Endothelial cell of umbilical vein (primary cell): ENCODE measurements at regions not wholly inside any gene's neighbourhood (a gene's known extent, or its start where the extent isn't known, plus 50 kb on each side); places are given as distances from the start of the nearest gene placed in this dataset.

Experiments used
- BruUV-seq: library from RNA; stranded (reverse); fragments of 400-500 nt; replicated peaks from 2 replicates; lab custom pipeline; 2021; lab: Mats Ljungman, UMichigan
- CTCF ChIA-PET: fragments of 300-600, 350-600 bp; sonication (Branson Sonifier 250); formaldehyde crosslinking; loops from one replicate; lab custom pipeline; 2021; ENCODE audit warnings: antibody characterized with exemption, inconsistent platforms; lab: Charles Lee
- POLR2A ChIA-PET: fragments of 300-600, 350-600 bp; sonication (Branson Sonifier 250); formaldehyde crosslinking; loops from one replicate; lab custom pipeline; 2021; ENCODE audit warnings: antibody characterized with exemption, inconsistent platforms; lab: Charles Lee
- DNase-seq: peaks from one replicate; pipeline ENCODE4 v3.0.0-alpha.2; 2011; ENCODE audit warnings: low read depth, low spot score
- FAIRE-seq: peaks from 2 replicates; lab custom pipeline; 2011; peaks lifted over from hg19 to GRCh38; lab: Jason Lieb, UNC
- H2AFZ ChIP-seq: 2 replicates; pipeline ENCODE4 v1.6.0; 2012; ENCODE audit warnings: low read depth, low read length, control low read depth, inconsistent platforms
- H3K27ac ChIP-seq: 2 replicates; pipeline ENCODE4 v1.5.1; 2011; ENCODE audit warnings: low read depth, mild to moderate bottlenecking, control low read depth, low read length, moderate library complexity; ENCODE audit not compliant: insufficient read depth
- H3K27me3 ChIP-seq, 2 experiments: 2 replicates each; pipeline versions ENCODE4 v1.6.0 to v1.6.1; 2011; ENCODE audit warnings: low read length in 2 of 2, mixed read lengths in 1 of 2; ENCODE audit not compliant: control insufficient read depth in 2 of 2, insufficient read depth in 2 of 2
- H3K36me3 ChIP-seq, 2 experiments: 2 replicates in 1 of 2; 3 replicates in 1 of 2; pipeline ENCODE4 v1.5.1; 2011; ENCODE audit warnings: low read length in 2 of 2, mild to moderate bottlenecking in 1 of 2, moderate library complexity in 1 of 2; ENCODE audit not compliant: control insufficient read depth in 2 of 2, insufficient read depth in 2 of 2; ENCODE audit errors: extremely low read depth in 1 of 2
- H3K4me1 ChIP-seq: 3 replicates; pipeline ENCODE4 v1.5.1; 2011; ENCODE audit warnings: mild to moderate bottlenecking, low read length; ENCODE audit not compliant: control insufficient read depth, insufficient read depth; ENCODE audit errors: extremely low read depth
- H3K4me2 ChIP-seq: 2 replicates; pipeline ENCODE4 v1.6.1; 2011; ENCODE audit warnings: low read length, control low read depth, mixed read lengths; ENCODE audit not compliant: insufficient read depth
- H3K4me3 ChIP-seq, 3 experiments: fragments of 200-600 bp in 1 of 3; sonication (generic), shearing (Covaris generic) in 1 of 3; replicated peaks in 1 of 3; 2 replicates each; pipeline ENCODE4 v1.5.1; 2011 to 2016; ENCODE audit warnings: control low read depth in 3 of 3, low read length in 3 of 3, mild to moderate bottlenecking in 2 of 3, inconsistent platforms in 1 of 3, low read depth in 1 of 3, moderate library complexity in 1 of 3; ENCODE audit not compliant: insufficient read depth in 1 of 3
- H3K79me2 ChIP-seq: 2 replicates; pipeline ENCODE4 v1.6.0; 2012; ENCODE audit warnings: low read length, inconsistent platforms; ENCODE audit not compliant: control insufficient read depth, insufficient read depth
- H3K9ac ChIP-seq: replicated peaks from 2 replicates; pipeline ENCODE3; 2011; ENCODE audit warnings: low read length, control low read depth; ENCODE audit not compliant: insufficient read depth; ENCODE audit errors: extremely low read depth
- H3K9me1 ChIP-seq: replicated peaks from 3 replicates; pipeline ENCODE4 v1.6.0; 2011; ENCODE audit warnings: mild to moderate bottlenecking, low read length; ENCODE audit not compliant: control insufficient read depth, insufficient read depth; ENCODE audit errors: extremely low read depth
- H3K9me3 ChIP-seq: replicated peaks from 2 replicates; pipeline ENCODE4 v1.5.1; 2012; ENCODE audit warnings: low read length, inconsistent platforms; ENCODE audit not compliant: control insufficient read depth, insufficient read depth
- H4K20me1 ChIP-seq: replicated peaks from 2 replicates; pipeline ENCODE3; 2011; ENCODE audit warnings: mild to moderate bottlenecking, low read length; ENCODE audit not compliant: control insufficient read depth, insufficient read depth; ENCODE audit errors: extremely low read depth
- CTCF ChIP-seq, 2 donors: IDR thresholded peaks; 1 replicate in 1 of 2; 2 replicates in 1 of 2; pipeline ENCODE4 v1.5.1; 2011; ENCODE audit warnings: low read length in 2 of 2, mild to moderate bottlenecking in 2 of 2, moderate library complexity in 2 of 2, control low read depth in 1 of 2, inconsistent platforms in 1 of 2, low read depth in 1 of 2; ENCODE audit not compliant: insufficient read depth in 1 of 2; ENCODE audit errors: extremely low read depth in 1 of 2
- EZH2 ChIP-seq: IDR thresholded peaks from 2 replicates; pipeline ENCODE4 v1.6.1; 2012; ENCODE audit warnings: borderline replicate concordance, low read depth, mild to moderate bottlenecking, moderate library complexity, low read length, inconsistent platforms; ENCODE audit not compliant: severe bottlenecking
- FOS ChIP-seq: IDR thresholded peaks from 2 replicates; pipeline ENCODE4 v1.6.1; 2011; ENCODE audit warnings: mild to moderate bottlenecking, low read length, moderate library complexity, borderline replicate concordance; ENCODE audit not compliant: insufficient read depth
- GATA2 ChIP-seq: IDR thresholded peaks from 2 replicates; pipeline ENCODE4 v1.7.0; 2011; ENCODE audit warnings: low read depth, mild to moderate bottlenecking, moderate library complexity, mixed read lengths, low read length; ENCODE audit not compliant: insufficient read length, insufficient read depth
- JUN ChIP-seq: IDR thresholded peaks from 2 replicates; pipeline ENCODE4 v1.6.1; 2011; ENCODE audit warnings: borderline replicate concordance, low read depth; ENCODE audit not compliant: insufficient read length, insufficient read depth
- MAX ChIP-seq: IDR thresholded peaks from 2 replicates; pipeline ENCODE4 v1.6.1; 2011; ENCODE audit not compliant: insufficient read depth, insufficient read length
- MYC ChIP-seq: IDR thresholded peaks from one replicate; pipeline ENCODE4 v1.6.1; 2011; ENCODE audit warnings: mild to moderate bottlenecking, low read depth, low read length
- POLR2A ChIP-seq: IDR thresholded peaks from 2 replicates; pipeline ENCODE4 v1.6.1; 2012; ENCODE audit warnings: low read depth, mild to moderate bottlenecking, control low read depth, low read length
- POLR2AphosphoS5 ChIP-seq: IDR thresholded peaks from 2 replicates; pipeline ENCODE4 v1.6.1; 2012; ENCODE audit warnings: low read depth, mild to moderate bottlenecking, control low read depth, low read length, moderate library complexity; ENCODE audit not compliant: insufficient read depth
- dilution Hi-C: fragments of 300-500 bp; cut with MboI; formaldehyde crosslinking; loops from one replicate; pipeline ENCODE4 v1.15.0; 2019; ENCODE audit warnings: low sequenced_read_pairs; ENCODE audit not compliant: extremely low pct_ligation_motif_present
- intact Hi-C: fragments of 100-400 bp; cut with micrococcal nuclease; formaldehyde crosslinking; loops from one replicate; pipeline ENCODE4 v1.10.0; 2022

- Histone ChIP-seq H2AFZ (no peak overlapping the region), H3K36me3 (no peaks in the 10 kb centered on the region), H3K9me3 (peaks cover 2% of the 10 kb centered on the region), H3K9ac (no peak overlapping the region), H3K4me2 (no peak overlapping the region), H4K20me1 (no peaks in the 10 kb centered on the region), H3K79me2 (no peaks in the 10 kb centered on the region), H3K4me3 (no peak overlapping the region), H3K4me1 (no peaks in the 10 kb centered on the region), H3K9me1 (no peaks in the 10 kb centered on the region), H3K27ac (no peak overlapping the region), H3K27me3 (no peaks in the 10 kb centered on the region)
- DNase-seq, result no peak
- FAIRE-seq, result no peak
- ChIA-PET CTCF (no interaction called here), POLR2A (no interaction called here)
- intact Hi-C loops (no loop called here), dilution Hi-C loops (no loop called here)
- BruUV-seq, result no TSS peak
- no peak for TF ChIP-seq EZH2
- no peak for TF ChIP-seq GATA2
- no peak for TF ChIP-seq FOS
- TF ChIP-seq MYC, result no peak
- TF ChIP-seq CTCF (IDR thresholded peaks at IDR 0.05; ENCODE audit: extremely low read depth in 1 of 2, insufficient read depth in 1 of 2, low read depth in 1 of 2, low read length in 2 of 2), result no peak
- no peak for TF ChIP-seq POLR2A
These were observed 151.6 kb downstream of the ZNF486 start for GRCh38 chr19:20318616-20319015.

GRCh38 chr19:20315543-20315942, 148.5 kb downstream of the ZNF486 start:
- Histone ChIP-seq H3K36me3 (no peaks in the 10 kb centered on the region), H3K4me3 (no peak overlapping the region), H3K27me3 (no peaks in the 10 kb centered on the region), H2AFZ (no peak overlapping the region), H3K79me2 (no peaks in the 10 kb centered on the region), H3K4me2 (no peak overlapping the region), H4K20me1 (no peaks in the 10 kb centered on the region), H3K27ac (no peak overlapping the region), H3K9me3 (no peaks in the 10 kb centered on the region), H3K9me1 (no peaks in the 10 kb centered on the region), H3K9ac (no peak overlapping the region), H3K4me1 (no peaks in the 10 kb centered on the region)
- BruUV-seq, result no TSS peak
- POLR2A ChIA-PET, result no interaction called here
- FAIRE-seq (no peak), DNase-seq (no peak)
- intact Hi-C loops (no loop called here), dilution Hi-C loops (no loop called here)
- TF ChIP-seq POLR2AphosphoS5 (no peak), MYC (no peak), FOS (no peak), MAX (no peak), JUN (no peak), EZH2 (no peak), CTCF (IDR thresholded peaks at IDR 0.05; ENCODE audit: extremely low read depth in 1 of 2, insufficient read depth in 1 of 2, low read depth in 1 of 2, low read length in 2 of 2) (no peak), POLR2A (no peak)
- CTCF ChIA-PET, result no interaction called here
